Lower leg skin (tissue), 3 donors: ENCODE measurements at regions not wholly inside any gene's neighbourhood (a gene's known extent, or its start where the extent isn't known, plus 50 kb on each side); places are given as distances from the start of the nearest gene placed in this dataset.

ENCODE experiments used
- CTCF ChIP-seq, 3 donors: fragments of 450-650 bp; IDR thresholded peaks; one replicate each; pipeline ENCODE4 v1.5.1; 2016; ENCODE audit warnings: antibody characterized with exemption in 3 of 3, mild to moderate bottlenecking in 3 of 3, moderate library complexity in 2 of 3
- POLR2A ChIP-seq, 2 donors: fragments of 450-650 bp; IDR thresholded peaks; one replicate each; pipeline ENCODE4 v1.6.1; 2016 to 2017; ENCODE audit warnings: antibody characterized with exemption in 2 of 2, mild to moderate bottlenecking in 1 of 2, moderate library complexity in 1 of 2

- no peak for TF ChIP-seq POLR2A (IDR thresholded peaks at IDR 0.05)
- no peak for TF ChIP-seq CTCF (IDR thresholded peaks at IDR 0.05)
Observed at GRCh38 chr1:96510391-96510790, 211.2 kb upstream of the PTBP2 start.
